ENCODE measurements at regions not wholly inside any gene's neighbourhood (a gene's known extent, or its start where the extent isn't known, plus 50 kb on each side); places are given as distances from the start of the nearest gene placed in this dataset.

GRCh38 chr9:108022246-108022935 lies 532.8 kb upstream of the KLF4 start:
- H3K9me3 Mint-ChIP-seq: no peaks in the 10 kb centered on the region
- DNase-seq: no peak
- no peaks in the 10 kb centered on the region for H3K4me1 Mint-ChIP-seq
- no peak overlapping the region for H3K27ac Mint-ChIP-seq
- H3K27me3 Mint-ChIP-seq (ENCODE audit: low read depth, poor library complexity): peaks cover 3% of the 10 kb centered on the region
- H3K4me3 Mint-ChIP-seq: no peak overlapping the region
- TF ChIP-seq CTCF (IDR thresholded peaks at IDR 0.05): no peak
- no peaks in the 10 kb centered on the region for H3K36me3 Mint-ChIP-seq (ENCODE audit: low read depth)

- Mint-ChIP-seq H3K36me3 (ENCODE audit: low read depth) (no peaks in the 10 kb centered on the region), H3K4me1 (peaks cover 8% of the 10 kb centered on the region), H3K9me3 (no peaks in the 10 kb centered on the region), H3K27me3 (ENCODE audit: low read depth, poor library complexity) (no peaks in the 10 kb centered on the region), H3K4me3 (no peak overlapping the region), H3K27ac (no peak overlapping the region)
- no peak for DNase-seq
- TF ChIP-seq CTCF (IDR thresholded peaks at IDR 0.05): no peak
These were observed 531.6 kb upstream of the KLF4 start for GRCh38 chr9:108021096-108021710.

GRCh38 chr9:108019821-108020220 lies 530.3 kb upstream of the KLF4 start:
- H3K27me3 Mint-ChIP-seq (ENCODE audit: low read depth, poor library complexity): no peaks in the 10 kb centered on the region
- TF ChIP-seq CTCF (IDR thresholded peaks at IDR 0.05): no peak
- no peaks in the 10 kb centered on the region for H3K36me3 Mint-ChIP-seq (ENCODE audit: low read depth)
- DNase-seq: no peak
- no peaks in the 10 kb centered on the region for H3K9me3 Mint-ChIP-seq
- no peak overlapping the region for H3K4me3 Mint-ChIP-seq
- no peak overlapping the region for H3K27ac Mint-ChIP-seq
- H3K4me1 Mint-ChIP-seq: peaks cover 9% of the 10 kb centered on the region

- no peak overlapping the region for H3K27ac Mint-ChIP-seq
- no peak for DNase-seq
- H3K4me3 Mint-ChIP-seq: no peak overlapping the region
- no peaks in the 10 kb centered on the region for H3K27me3 Mint-ChIP-seq (ENCODE audit: low read depth, poor library complexity)
- H3K4me1 Mint-ChIP-seq: peaks cover 9% of the 10 kb centered on the region
- no peaks in the 10 kb centered on the region for H3K36me3 Mint-ChIP-seq (ENCODE audit: low read depth)
- H3K9me3 Mint-ChIP-seq: no peaks in the 10 kb centered on the region
- TF ChIP-seq CTCF (IDR thresholded peaks at IDR 0.05): no peak
These were observed 528.1 kb upstream of the KLF4 start for GRCh38 chr9:108017671-108018070.

- no peak for TF ChIP-seq CTCF (IDR thresholded peaks at IDR 0.05)
- H3K4me3 Mint-ChIP-seq: no peak overlapping the region
- H3K4me1 Mint-ChIP-seq: peaks cover 9% of the 10 kb centered on the region
- H3K27me3 Mint-ChIP-seq (ENCODE audit: low read depth, poor library complexity): no peaks in the 10 kb centered on the region
- no peaks in the 10 kb centered on the region for H3K9me3 Mint-ChIP-seq
- no peak overlapping the region for H3K27ac Mint-ChIP-seq
- no peak for DNase-seq
- no peaks in the 10 kb centered on the region for H3K36me3 Mint-ChIP-seq (ENCODE audit: low read depth)
These were observed 526.9 kb upstream of the KLF4 start for GRCh38 chr9:108016446-108016845.

- Mint-ChIP-seq H3K27me3 (ENCODE audit: low read depth, poor library complexity) (no peaks in the 10 kb centered on the region), H3K4me1 (peaks cover 9% of the 10 kb centered on the region), H3K9me3 (no peaks in the 10 kb centered on the region), H3K4me3 (no peak overlapping the region), H3K36me3 (ENCODE audit: low read depth) (no peaks in the 10 kb centered on the region), H3K27ac (no peak overlapping the region)
- DNase-seq: no peak
- TF ChIP-seq CTCF (IDR thresholded peaks at IDR 0.05): no peak
These were observed 526.1 kb upstream of the KLF4 start for GRCh38 chr9:108015690-108016089.

All from nephron progenitor cell (in vitro differentiated cells).